Osteocyte (in vitro differentiated cells): ENCODE measurements at regions not wholly inside any gene's neighbourhood (a gene's known extent, or its start where the extent isn't known, plus 50 kb on each side); places are given as distances from the start of the nearest gene placed in this dataset.

Source experiments
- DNase-seq: peaks from one replicate; pipeline ENCODE4 v3.0.0; 2021; ENCODE audit warnings: mixed read lengths; ENCODE audit not compliant: unreplicated experiment; ENCODE audit errors: extremely low spot score
- H3K27ac Mint-ChIP-seq: one replicate; pipeline ENCODE4 v1.8.0; 2021; ENCODE audit warnings: mild to moderate bottlenecking, mixed read lengths; ENCODE audit not compliant: unreplicated experiment
- H3K27me3 Mint-ChIP-seq: one replicate; pipeline ENCODE4 v1.8.0; 2021; ENCODE audit warnings: mixed read lengths; ENCODE audit not compliant: unreplicated experiment
- H3K36me3 Mint-ChIP-seq: one replicate; pipeline ENCODE4 v1.8.0; 2021; ENCODE audit warnings: mixed read lengths; ENCODE audit not compliant: unreplicated experiment
- H3K4me1 Mint-ChIP-seq: one replicate; pipeline ENCODE4 v1.8.0; 2021; ENCODE audit warnings: mixed read lengths; ENCODE audit not compliant: unreplicated experiment
- H3K4me3 Mint-ChIP-seq: one replicate; pipeline ENCODE4 v1.8.0; 2021; ENCODE audit warnings: mild to moderate bottlenecking, moderate library complexity, mixed read lengths; ENCODE audit not compliant: unreplicated experiment
- H3K9me3 Mint-ChIP-seq: one replicate; pipeline ENCODE4 v1.8.0; 2021; ENCODE audit warnings: mixed read lengths; ENCODE audit not compliant: unreplicated experiment
- CTCF ChIP-seq: fragments of 200-600 bp; sonication (generic); IDR thresholded peaks from 2 replicates; pipeline ENCODE4 v1.5.0; 2021; ENCODE audit warnings: antibody characterized with exemption, mild to moderate bottlenecking, moderate library complexity

GRCh38 chr2:11901351-11902069 lies 155.1 kb downstream of the LPIN1 start:
- H3K36me3 Mint-ChIP-seq: no peaks in the 10 kb centered on the region
- no peak for TF ChIP-seq CTCF
- DNase-seq: peak; percentile 82
- H3K27ac Mint-ChIP-seq: no peak overlapping the region
- no peaks in the 10 kb centered on the region for H3K9me3 Mint-ChIP-seq
- peaks cover 8% of the 10 kb centered on the region for H3K27me3 Mint-ChIP-seq
- H3K4me3 Mint-ChIP-seq: no peak overlapping the region
- H3K4me1 Mint-ChIP-seq: no peaks in the 10 kb centered on the region

DNA sequence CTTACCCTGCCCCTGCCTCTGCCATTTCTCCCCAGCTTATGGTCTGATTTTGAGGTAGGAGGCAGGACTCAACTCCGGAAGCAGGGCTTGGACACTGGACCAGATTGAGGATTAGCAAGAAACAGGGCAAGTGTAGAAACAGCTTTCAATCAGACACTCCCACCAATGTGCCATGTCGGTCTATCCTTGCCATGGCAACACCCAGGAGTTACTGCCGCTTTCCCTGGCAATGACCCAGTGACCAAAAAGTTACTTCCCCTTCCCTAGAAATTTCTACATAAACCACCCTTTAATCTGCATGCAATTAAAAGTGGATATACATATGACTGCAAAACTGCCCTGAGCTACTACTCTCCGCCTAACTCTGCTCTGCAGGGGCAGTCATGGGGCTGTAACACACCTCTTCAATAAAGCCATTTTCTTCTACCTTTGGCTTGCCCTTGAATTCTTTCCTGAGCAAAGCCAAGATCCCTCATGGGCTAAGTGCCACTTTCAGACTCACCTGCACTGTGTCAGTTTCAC lies 156.7 kb downstream of the LPIN1 start:
- peak; percentile 32 for DNase-seq
- Mint-ChIP-seq H3K36me3 (no peaks in the 10 kb centered on the region), H3K27ac (no peak overlapping the region), H3K4me1 (no peaks in the 10 kb centered on the region), H3K9me3 (no peaks in the 10 kb centered on the region), H3K4me3 (no peak overlapping the region), H3K27me3 (peaks cover 8% of the 10 kb centered on the region)
- TF ChIP-seq CTCF: no peak

DNA sequence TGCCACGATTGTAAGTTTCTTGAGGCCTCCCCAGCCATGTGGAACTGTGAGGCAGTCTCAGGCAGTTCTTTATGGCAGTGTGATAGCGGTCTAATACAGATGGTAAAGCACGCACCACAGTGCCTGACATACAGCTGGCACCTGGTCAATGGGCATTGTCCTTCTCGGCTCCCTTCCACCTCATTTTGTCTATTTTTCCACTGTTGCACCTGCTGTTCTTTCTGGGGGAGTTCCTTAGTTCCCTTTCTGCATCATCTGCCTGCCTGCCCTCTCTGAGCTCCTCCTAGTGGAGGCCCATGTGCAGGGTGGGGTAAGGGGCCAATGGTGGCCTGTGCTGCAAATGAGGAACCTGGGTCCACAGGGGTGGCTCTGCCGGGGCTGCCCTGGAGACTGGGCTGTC lies 157.6 kb downstream of the LPIN1 start:
- Mint-ChIP-seq H3K36me3 (no peaks in the 10 kb centered on the region), H3K4me1 (no peaks in the 10 kb centered on the region), H3K27me3 (peaks cover 8% of the 10 kb centered on the region), H3K9me3 (no peaks in the 10 kb centered on the region), H3K27ac (no peak overlapping the region), H3K4me3 (no peak overlapping the region)
- DNase-seq: no peak
- no peak for TF ChIP-seq CTCF

- H3K27me3 Mint-ChIP-seq: peaks cover 8% of the 10 kb centered on the region
- no peaks in the 10 kb centered on the region for H3K4me1 Mint-ChIP-seq
- H3K27ac Mint-ChIP-seq: no peak overlapping the region
- no peaks in the 10 kb centered on the region for H3K36me3 Mint-ChIP-seq
- H3K4me3 Mint-ChIP-seq: no peak overlapping the region
- TF ChIP-seq CTCF: no peak
- no peaks in the 10 kb centered on the region for H3K9me3 Mint-ChIP-seq
- DNase-seq: no peak
Measured at GRCh38 chr2:11904941-11905340, 158.5 kb downstream of the LPIN1 start.

DNA sequence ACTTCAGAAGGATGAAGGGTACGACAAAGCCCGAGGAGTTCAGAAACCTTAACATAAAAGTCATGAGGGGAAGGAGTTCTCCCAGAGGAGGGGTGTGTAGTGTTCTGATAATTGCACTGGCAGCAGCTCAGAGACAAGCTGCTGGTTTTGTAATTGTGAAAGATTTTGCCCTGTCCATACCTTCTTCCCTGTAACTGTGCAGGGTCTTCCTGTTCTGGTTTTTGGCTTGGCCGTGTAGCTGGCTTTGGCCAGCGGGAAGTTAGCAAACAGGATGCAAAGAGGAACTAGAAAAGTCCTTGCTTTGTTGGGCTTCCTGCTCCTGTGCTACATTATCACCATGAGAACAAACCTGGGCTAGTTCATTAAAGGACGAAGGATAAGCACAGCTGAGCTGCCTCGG lies 160.8 kb downstream of the LPIN1 start:
- Mint-ChIP-seq H3K9me3 (no peaks in the 10 kb centered on the region), H3K36me3 (no peaks in the 10 kb centered on the region), H3K27ac (no peak overlapping the region), H3K27me3 (peaks cover 8% of the 10 kb centered on the region), H3K4me3 (no peak overlapping the region), H3K4me1 (no peaks in the 10 kb centered on the region)
- no peak for TF ChIP-seq CTCF
- peak; percentile 38 for DNase-seq
